ENCODE measurements at regions not wholly inside any gene's neighbourhood (a gene's known extent, or its start where the extent isn't known, plus 50 kb on each side); places are given as distances from the start of the nearest gene placed in this dataset.
"Not testable (repeated sequence)": the region's sequence is repeated elsewhere in the genome, so short reads cannot be mapped to it uniquely, and the experiment has no call there.

- DNase-seq (ENCODE audit: low spot score), result no peak
Measured at GRCh38 chr2:121047383-121047782, 237.6 kb downstream of the TFCP2L1 start.

- DNase-seq (ENCODE audit: low spot score), result no peak
Measured at GRCh38 chr2:121049131-121049530, 235.9 kb downstream of the TFCP2L1 start.

GRCh38 chr2:121049950-121050585 lies 234.9 kb downstream of the TFCP2L1 start:
- no peak for DNase-seq (ENCODE audit: low spot score)

- no peak for DNase-seq (ENCODE audit: low spot score)
Measured at GRCh38 chr2:121051311-121051710, 233.7 kb downstream of the TFCP2L1 start.

GRCh38 chr2:121052023-121052422 lies 233.0 kb downstream of the TFCP2L1 start:
- no peak for DNase-seq (ENCODE audit: low spot score)

- no peak for DNase-seq (ENCODE audit: low spot score)
Measured at GRCh38 chr2:121052521-121052920, 232.5 kb downstream of the TFCP2L1 start.

GRCh38 chr2:121055088-121055487 lies 229.9 kb downstream of the TFCP2L1 start:
- DNase-seq (ENCODE audit: low spot score), result no peak

- no peak for DNase-seq (ENCODE audit: low spot score)
Measured at GRCh38 chr2:121055501-121055900, 229.5 kb downstream of the TFCP2L1 start.

- DNase-seq (ENCODE audit: low spot score), result no peak
Measured at GRCh38 chr2:121058852-121059558, 226.0 kb downstream of the TFCP2L1 start.

GRCh38 chr2:121059651-121060649 lies 225.1 kb downstream of the TFCP2L1 start:
- DNase-seq (ENCODE audit: low spot score), result no peak

- no peak for DNase-seq (ENCODE audit: low spot score)
Measured at GRCh38 chr2:121061633-121062032, 223.4 kb downstream of the TFCP2L1 start.

- no peak for DNase-seq (ENCODE audit: low spot score)
Measured at GRCh38 chr2:121063471-121063870, 221.5 kb downstream of the TFCP2L1 start.

GRCh38 chr2:121064186-121064585 lies 220.8 kb downstream of the TFCP2L1 start:
- DNase-seq (ENCODE audit: low spot score), result no peak

GRCh38 chr2:121065239-121065638 lies 219.8 kb downstream of the TFCP2L1 start:
- no peak for DNase-seq (ENCODE audit: low spot score)

GRCh38 chr2:121066526-121066925 lies 218.5 kb downstream of the TFCP2L1 start:
- no peak for DNase-seq (ENCODE audit: low spot score)

GRCh38 chr2:121068851-121069250 lies 216.2 kb downstream of the TFCP2L1 start:
- DNase-seq (ENCODE audit: low spot score), result no peak

- DNase-seq (ENCODE audit: low spot score), result no peak
Measured at GRCh38 chr2:121069434-121069969, 215.5 kb downstream of the TFCP2L1 start.

GRCh38 chr2:121070061-121070460 lies 214.9 kb downstream of the TFCP2L1 start:
- DNase-seq (ENCODE audit: low spot score), result not testable (repeated sequence)

- DNase-seq (ENCODE audit: low spot score), result no peak
Measured at GRCh38 chr2:121071034-121071504, 213.9 kb downstream of the TFCP2L1 start.

GRCh38 chr2:121072784-121073183 lies 212.2 kb downstream of the TFCP2L1 start:
- no peak for DNase-seq (ENCODE audit: low spot score)

- no peak for DNase-seq (ENCODE audit: low spot score)
Measured at GRCh38 chr2:121073320-121074210, 211.4 kb downstream of the TFCP2L1 start.
